ENCODE measurements at regions not wholly inside any gene's neighbourhood (a gene's known extent, or its start where the extent isn't known, plus 50 kb on each side); places are given as distances from the start of the nearest gene placed in this dataset.

DNA sequence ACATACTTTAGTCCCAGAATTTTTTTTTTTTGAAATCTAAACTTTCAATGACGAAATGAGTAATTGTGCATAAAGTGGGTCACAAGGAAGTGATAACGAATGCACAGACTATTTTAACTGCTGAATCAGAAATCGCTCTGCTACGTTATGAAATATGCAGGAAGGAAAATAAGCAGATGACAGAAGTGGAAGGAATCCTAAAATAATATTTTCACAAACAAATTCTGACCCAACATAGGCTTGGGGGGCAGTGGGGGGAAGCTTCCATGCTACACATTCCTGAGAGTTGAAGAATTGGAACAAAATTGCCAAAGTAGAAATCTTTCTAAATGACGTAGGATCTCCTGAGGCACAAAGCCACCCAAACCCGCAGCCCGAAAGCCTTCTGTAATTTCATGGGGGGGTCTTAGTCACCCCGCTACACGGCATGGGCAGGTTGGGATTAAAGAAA, 89.6 kb downstream of the ARF6 start (continued):
- TF ChIP-seq, protein P1, sequence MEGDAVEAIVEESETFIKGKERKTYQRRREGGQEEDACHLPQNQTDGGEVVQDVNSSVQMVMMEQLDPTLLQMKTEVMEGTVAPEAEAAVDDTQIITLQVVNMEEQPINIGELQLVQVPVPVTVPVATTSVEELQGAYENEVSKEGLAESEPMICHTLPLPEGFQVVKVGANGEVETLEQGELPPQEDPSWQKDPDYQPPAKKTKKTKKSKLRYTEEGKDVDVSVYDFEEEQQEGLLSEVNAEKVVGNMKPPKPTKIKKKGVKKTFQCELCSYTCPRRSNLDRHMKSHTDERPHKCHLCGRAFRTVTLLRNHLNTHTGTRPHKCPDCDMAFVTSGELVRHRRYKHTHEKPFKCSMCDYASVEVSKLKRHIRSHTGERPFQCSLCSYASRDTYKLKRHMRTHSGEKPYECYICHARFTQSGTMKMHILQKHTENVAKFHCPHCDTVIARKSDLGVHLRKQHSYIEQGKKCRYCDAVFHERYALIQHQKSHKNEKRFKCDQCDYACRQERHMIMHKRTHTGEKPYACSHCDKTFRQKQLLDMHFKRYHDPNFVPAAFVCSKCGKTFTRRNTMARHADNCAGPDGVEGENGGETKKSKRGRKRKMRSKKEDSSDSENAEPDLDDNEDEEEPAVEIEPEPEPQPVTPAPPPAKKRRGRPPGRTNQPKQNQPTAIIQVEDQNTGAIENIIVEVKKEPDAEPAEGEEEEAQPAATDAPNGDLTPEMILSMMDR (IDR thresholded peaks at IDR 0.05; ENCODE audit: control extremely low read depth in 1 of 3, insufficient read depth in 1 of 3, low read depth in 1 of 3, low read length in 3 of 3) = no peak
- TF ChIP-seq BCL11A (IDR thresholded peaks at IDR 0.05; ENCODE audit: low read depth in 2 of 2, low read length in 2 of 2) (no peak), ZNF274 (IDR thresholded peaks at IDR 0.05; ENCODE audit: borderline replicate concordance, extremely low read depth, low read length) (no peak)

All from H1 (cell line).